ENCODE measurements at regions not wholly inside any gene's neighbourhood (a gene's known extent, or its start where the extent isn't known, plus 50 kb on each side); places are given as distances from the start of the nearest gene placed in this dataset.

DNA sequence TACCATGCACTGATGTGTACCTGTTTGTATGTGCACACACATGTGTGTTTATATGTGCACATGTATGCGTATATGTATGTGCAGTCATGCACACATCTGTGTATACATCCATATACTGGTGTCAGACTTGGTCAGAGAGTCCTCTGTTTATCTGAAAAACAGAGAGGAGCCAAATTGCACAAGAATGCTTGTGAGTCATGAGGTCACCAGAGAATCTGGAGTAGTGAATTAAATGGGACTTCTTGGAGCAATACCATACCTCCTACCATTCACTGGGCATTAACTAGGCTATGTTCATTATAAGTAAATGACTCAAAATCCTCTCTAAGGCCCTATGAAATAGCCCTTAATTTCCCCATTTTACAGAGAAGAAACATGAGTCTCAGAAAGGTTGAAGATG lies 272.1 kb upstream of the C1orf87 start:
- H3K27ac ChIP-seq = no peak overlapping the region
- DNase-seq (ENCODE audit: low read depth, low spot score) = no peak

DNA sequence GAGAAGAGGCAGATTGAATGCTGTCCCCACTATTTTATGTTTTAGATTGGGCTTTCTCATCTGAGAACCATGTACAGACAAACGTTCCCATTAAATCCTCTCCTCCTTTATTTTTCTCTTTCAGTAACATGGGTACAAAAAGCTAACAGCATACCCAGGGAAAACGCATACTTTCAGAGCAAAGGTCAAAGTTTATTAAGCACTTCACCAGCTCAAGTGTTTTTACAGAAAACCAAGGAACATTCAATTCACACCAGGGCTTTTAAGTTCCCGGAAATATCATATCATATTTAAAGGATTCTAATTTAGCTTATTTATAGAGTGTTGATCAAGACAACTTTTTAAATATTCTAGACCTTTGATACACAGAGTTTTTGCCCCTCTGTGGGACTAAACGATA lies 271.5 kb upstream of the C1orf87 start:
- H3K27ac ChIP-seq = no peak overlapping the region

DNA sequence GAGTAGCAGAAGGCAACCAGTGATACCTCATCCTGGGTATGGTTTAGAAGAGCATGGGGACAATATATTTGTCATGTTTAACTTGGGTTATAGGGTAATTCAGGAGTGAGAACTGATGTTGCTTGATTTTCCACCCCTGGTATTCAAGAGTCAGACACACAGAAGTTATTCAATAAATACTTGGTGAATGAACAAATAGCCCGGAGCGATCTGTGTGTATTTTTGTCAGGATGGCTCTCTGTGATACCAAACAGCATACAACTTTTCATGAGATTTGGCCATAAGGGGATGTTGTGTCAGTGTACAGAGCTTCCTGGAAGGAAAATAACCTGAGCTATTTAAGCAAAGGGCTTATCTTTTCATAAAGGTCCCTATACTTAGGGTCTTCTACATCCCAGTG lies 270.2 kb upstream of the C1orf87 start:
- DNase-seq (ENCODE audit: low read depth, low spot score) = no peak
- no peak overlapping the region for H3K27ac ChIP-seq

More for the DNA sequence above, 271.5 kb upstream of the C1orf87 start:
- no peak for DNase-seq (ENCODE audit: low read depth, low spot score)

DNA sequence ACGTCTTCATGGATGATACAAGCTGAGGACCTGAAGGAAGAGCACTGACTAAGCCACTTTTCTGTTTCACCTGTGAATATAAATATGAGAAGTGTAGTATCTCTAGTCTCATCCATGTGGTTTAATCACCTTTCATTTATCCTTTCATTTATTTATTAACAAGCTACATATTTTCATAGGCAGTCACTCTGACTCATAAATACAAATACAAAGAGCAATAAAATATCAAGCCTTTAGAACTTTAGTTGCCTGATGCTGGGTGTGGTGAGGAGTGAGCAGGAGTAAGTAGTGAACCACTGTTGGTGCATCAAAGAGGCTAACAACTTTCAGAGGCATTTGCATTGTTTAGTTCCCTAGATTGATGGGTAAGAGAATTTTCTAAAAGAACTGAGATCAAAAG lies 269.0 kb upstream of the C1orf87 start:
- DNase-seq (ENCODE audit: low read depth, low spot score) = peak; percentile 16
- no peak overlapping the region for H3K27ac ChIP-seq

DNA sequence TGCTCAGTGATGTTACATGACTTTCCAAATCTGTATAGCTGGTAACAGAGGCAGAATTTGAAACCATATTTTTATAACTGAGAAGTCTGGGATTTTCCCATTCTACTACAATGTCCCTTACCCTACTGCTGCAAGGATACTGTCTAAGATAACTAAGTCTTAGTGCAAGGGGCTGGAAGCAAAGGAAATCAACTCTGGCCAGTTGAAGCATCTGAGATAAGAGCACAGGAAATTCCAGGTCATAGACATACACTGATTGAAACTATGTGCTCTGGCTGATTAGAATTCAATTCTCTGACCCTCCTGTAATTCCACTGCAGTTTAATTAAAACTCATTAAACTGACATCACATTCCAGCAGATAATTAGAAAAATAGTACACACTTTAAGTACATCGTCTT lies 267.7 kb upstream of the C1orf87 start:
- DNase-seq (ENCODE audit: low read depth, low spot score) = no peak
- no peak overlapping the region for H3K27ac ChIP-seq

DNA sequence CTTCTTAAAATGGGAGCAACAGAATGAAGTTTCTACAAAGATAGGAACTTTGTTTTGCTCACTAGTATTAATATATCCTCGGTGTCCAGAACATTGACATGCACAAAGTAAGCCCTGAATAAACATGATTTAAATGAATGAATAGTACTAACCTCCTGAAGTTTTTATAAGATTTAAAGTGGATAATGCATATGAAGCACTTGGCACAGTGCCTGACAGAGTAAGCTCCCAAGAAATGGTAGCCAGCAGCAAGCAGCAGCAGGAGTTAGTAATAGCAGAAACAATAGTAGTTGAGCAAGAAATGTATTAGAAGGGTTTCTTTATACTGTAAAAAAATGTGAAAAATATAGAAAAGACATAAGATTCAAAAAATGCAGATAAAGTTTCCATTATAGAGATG lies 258.1 kb upstream of the C1orf87 start:
- DNase-seq (ENCODE audit: low read depth, low spot score) = no peak
- no peak overlapping the region for H3K27ac ChIP-seq

DNA sequence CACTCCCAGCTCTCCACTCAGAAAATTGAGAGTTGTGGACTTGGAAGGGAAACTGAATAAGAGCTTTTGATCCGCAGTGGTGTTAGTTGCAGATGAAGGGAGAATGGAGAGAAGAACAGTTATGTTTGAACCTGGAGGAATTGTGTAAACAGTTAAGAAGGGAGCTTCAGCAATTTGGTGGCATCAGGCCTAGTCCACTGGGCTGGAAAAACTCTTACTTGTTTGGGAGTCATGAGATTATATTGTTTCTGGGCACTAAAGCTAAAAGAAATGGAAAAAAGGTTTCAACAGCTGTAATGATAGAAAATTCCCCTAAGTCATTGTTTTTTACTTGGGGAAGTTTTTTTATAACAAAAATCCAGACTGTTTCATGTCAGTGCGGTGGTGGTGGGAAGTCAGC lies 256.1 kb upstream of the C1orf87 start:
- DNase-seq (ENCODE audit: low read depth, low spot score) = no peak
- no peak overlapping the region for H3K27ac ChIP-seq

DNA sequence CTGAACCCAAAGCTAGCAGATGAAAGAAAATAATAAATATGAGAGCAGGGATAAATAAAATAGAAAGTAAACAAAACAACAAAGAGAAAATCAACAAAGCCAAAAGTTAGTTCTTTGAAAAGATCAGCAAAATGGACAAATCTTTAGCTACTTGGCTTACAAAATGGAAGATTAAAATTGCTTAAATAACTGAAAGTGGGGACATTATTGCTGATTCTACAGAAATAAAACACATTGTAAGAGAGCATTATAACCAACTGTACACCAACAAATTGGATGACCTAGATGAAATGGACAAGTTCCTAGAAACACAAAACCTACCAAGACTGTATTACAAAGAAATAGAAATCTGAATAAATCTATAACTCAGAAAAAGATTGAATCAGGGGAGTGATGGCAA lies 238.3 kb upstream of the C1orf87 start:
- DNase-seq (ENCODE audit: low read depth, low spot score) = no peak
- H3K27ac ChIP-seq = no peak overlapping the region

DNA sequence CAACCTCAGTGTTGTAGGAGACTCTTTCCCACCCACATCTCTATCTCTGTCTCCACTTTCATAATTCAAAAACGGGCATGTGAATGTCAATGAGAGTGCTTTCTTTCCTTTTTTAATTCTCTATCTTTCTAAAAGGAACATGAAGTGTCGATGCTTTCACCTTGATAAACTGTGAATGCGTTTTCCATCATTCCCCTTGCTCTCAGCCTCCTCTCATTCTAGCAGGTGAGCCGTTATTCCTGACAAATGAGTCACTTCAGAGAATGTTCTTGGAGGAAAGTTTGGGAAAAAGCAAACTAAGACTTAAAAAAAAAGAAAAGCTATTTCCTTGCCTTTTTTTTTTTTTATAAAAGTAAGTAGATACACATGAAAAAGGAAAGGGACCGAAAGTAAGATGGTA lies 226.0 kb upstream of the C1orf87 start:
- no peak for DNase-seq (ENCODE audit: low read depth, low spot score)
- no peak overlapping the region for H3K27ac ChIP-seq

DNA sequence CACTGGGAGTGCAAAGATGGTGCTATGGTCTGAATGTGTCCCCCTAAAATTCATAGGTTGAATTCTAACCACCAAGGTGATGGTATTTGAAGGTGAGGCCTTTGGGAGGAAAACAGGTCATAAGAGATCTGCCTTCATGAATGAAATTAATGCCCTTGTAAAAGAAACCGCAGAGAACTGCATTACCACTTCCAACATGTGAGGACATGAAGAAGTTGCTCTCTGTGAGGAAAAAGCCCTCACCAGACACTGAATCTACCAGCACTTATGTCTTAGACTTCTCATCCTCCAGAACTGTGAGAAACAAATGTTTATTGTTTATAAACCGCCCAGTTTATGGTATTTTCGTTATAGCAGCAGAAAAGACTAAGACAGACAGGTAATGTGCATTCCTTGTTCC lies 224.7 kb upstream of the C1orf87 start:
- DNase-seq (ENCODE audit: low read depth, low spot score) = peak; percentile 60
- H3K27ac ChIP-seq = no peak overlapping the region

DNA sequence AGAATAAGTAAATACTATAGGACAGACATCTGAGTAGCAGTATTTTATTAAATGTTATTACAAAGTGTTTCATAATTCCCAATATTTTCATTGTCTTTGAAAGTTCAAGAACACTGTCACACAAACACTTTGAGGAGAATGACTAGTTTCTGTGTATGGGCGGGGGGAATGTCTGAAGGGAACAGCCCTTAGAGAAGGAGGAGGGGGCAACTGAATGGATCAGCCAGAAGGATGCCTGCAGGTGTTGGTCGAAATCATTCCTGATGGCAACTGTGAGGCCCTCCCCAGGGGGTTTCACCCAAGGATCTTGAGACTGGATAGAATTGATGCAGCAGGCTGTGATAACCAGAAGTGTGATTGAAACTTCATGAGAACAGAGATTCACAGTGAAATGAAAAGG lies 223.2 kb upstream of the C1orf87 start:
- DNase-seq (ENCODE audit: low read depth, low spot score) = no peak
- no peak overlapping the region for H3K27ac ChIP-seq

DNA sequence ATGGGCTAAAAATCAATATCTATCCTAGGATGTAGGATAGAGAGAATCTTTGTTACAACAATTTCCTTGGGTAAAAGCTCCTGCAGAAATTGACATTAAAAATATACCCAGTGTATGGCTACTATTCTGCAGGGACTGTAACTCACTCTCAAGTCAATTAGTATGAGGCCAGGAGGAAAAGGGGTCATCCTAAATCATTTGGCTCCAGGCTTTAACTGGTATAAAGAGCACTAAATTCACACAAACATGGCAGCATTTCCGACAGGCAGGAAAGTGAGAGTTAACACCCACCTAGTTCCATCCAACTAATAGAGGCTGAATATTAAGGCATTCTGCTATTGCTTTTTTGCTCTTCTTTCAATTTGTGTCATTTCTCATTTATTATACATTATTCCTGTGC lies 218.6 kb upstream of the C1orf87 start:
- H3K27ac ChIP-seq = no peak overlapping the region
- no peak for DNase-seq (ENCODE audit: low read depth, low spot score)

DNA sequence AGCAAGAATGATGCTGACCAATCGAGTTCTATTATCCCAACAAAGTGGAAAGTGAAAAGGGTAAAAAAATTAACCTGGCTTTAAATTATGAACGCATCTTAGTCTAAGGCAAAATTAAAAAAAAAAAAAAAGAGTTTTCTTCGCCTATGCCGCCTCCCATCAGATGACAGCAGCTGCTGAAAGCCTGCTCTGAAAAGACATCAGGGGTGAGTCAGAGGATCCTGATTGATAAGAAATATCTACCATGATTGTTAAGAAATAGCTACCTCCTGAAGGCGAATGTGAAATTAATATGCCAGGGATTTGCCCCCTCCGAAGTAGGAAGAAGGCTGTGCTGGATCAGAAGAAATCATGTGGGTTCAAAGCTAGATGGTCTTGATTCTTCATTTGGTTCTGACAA lies 216.8 kb upstream of the C1orf87 start:
- DNase-seq (ENCODE audit: low read depth, low spot score) = no peak

DNA sequence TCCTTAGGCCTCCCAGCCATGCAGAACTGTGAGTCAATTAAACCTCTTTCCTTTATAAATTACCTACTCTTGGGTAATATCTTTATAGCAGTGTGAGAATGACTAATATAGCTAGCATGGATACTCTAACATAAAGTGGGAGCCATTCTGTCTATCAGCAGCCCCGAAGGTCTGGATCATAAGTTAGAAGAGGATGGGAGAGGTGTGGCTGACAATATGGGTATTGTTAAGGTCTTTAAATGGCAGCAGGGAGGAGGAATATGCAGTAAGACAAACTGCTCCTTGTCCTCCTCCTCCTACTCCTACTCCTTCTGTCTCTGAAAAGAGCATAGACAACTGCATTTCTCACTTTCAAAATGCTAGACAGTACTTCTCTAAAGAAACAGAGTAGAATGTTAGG lies 214.0 kb upstream of the C1orf87 start:
- no peak overlapping the region for H3K27ac ChIP-seq
- no peak for DNase-seq (ENCODE audit: low read depth, low spot score)

More for the DNA sequence above, 216.8 kb upstream of the C1orf87 start:
- no peak overlapping the region for H3K27ac ChIP-seq

DNA sequence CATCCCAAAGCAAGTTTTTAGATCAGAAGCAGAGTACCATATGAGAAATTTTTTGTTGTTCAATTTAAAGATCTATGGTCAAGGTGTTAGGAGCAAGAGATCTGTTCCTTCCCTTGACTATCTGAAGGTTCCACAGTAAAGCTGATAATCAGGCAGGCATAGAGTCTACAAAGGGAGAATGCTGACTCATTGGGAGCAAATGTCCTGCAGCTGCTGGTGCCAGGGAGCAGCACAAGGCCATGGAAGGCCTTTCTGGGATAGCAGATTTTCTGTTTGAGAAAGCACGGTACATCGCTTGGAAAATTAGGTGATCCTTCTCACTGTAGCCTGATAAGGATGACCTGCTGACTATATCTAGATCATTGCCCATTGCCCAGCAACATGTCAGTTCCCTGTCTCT lies 210.1 kb upstream of the C1orf87 start:
- H3K27ac ChIP-seq = no peak overlapping the region
- DNase-seq (ENCODE audit: low read depth, low spot score) = no peak

DNA sequence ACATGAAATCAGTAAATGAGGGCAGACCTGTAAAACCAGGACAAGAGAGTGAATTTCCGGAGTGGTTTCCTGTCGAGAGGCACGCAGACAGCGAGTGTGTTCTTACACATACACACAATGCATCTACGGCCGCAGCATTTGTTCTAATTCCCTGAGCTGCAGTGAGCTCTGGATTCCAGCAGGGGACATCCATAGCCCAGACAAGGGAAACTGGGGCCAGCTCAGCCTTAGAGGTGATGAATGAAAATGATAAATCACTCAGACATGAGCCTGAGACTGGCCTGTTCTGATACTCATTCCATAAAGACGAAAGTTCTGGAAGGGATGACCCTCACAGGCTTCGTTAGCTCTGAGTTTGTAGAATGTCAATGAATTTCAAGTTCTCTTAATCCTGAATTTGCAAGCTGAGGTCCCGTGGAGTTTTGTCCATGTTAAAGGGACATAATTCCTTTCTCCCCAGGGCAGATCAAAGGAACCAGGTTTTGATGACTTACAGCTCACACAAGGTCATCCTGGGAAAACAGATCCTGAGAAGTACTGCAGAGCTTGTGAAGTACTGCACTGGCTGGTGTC lies 207.9 kb upstream of the C1orf87 start:
- DNase-seq (ENCODE audit: low read depth, low spot score) = peak; percentile 49
- H3K27ac ChIP-seq = peak overlapping the region; percentile 16

DNA sequence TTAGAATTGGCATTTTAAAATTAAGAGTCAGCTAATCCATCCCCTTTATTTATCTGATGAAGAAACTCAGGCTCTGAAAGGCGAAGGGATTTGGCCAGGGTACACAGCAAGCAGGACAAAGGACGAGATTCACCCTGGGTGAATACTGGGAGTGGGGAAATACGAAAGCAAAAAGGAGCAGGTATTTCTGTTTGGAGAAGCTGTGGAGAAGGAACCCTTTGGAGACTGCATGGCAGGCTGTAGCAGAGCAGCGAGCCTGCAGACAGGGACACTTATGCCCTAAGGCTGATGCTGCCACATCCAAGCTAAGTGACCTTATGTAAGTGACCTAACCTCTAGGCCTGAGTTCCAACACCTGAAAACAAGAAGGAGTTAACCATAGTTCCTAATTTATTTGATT lies 207.2 kb upstream of the C1orf87 start:
- DNase-seq (ENCODE audit: low read depth, low spot score) = no peak
- no peak overlapping the region for H3K27ac ChIP-seq

DNA sequence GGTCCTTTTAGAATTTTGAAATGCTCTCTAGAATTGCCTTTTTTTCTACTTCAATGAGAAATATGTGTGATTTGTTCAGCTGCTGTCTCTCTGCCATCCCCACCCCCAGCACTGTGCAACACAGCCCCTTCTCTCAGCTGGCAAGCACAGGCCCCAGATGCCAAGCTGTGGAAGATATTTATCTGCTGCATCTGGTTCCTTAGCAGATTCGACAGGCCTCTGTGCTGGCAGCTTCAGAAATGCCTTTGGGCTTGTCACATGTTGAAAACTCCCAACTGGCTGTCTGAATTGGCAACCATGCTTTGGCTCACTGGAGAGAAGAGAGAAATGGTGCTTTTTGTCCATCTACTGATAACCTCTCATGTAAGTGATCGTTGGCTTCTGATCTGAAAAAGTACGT lies 206.7 kb upstream of the C1orf87 start:
- H3K27ac ChIP-seq = no peak overlapping the region
- no peak for DNase-seq (ENCODE audit: low read depth, low spot score)

DNA sequence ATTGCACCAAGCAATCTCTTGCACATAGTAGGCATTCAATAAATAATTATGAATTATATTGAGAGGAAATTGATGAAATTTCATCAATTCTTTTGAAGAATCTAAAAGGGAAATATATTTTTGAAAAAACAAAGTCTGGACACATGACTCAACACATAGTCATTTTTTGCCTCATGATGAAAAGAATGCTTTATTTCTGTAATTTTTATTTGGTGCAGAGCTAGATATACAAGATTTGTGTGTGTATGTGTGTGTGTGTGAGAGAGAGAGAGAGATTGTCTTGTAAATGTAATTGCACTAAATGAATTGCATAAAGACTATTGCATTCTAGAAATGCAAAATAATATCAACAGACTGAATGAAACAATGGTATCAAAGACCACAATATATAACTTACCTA lies 206.2 kb upstream of the C1orf87 start:
- no peak for DNase-seq (ENCODE audit: low read depth, low spot score)
- no peak overlapping the region for H3K27ac ChIP-seq

DNA sequence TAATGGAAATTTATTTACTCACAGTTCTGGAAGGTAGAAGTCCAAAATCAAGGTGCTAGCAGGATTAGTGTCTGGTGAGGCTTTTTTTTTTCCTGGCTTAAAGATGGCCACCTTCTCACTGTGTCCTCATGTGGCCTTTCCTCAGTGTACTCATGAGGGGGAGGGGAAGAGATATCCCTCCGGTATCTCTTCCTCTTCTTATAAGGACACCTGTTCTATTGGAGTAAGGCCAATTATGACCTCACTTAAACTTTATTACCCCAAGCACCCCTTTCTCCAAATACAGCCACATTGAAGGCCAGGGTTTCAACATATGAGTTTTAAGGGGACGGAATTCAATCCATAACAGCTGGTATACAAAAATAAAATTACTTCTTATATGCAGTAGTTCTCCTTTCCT lies 203.7 kb upstream of the C1orf87 start:
- DNase-seq (ENCODE audit: low read depth, low spot score) = no peak
- H3K27ac ChIP-seq = no peak overlapping the region

DNA sequence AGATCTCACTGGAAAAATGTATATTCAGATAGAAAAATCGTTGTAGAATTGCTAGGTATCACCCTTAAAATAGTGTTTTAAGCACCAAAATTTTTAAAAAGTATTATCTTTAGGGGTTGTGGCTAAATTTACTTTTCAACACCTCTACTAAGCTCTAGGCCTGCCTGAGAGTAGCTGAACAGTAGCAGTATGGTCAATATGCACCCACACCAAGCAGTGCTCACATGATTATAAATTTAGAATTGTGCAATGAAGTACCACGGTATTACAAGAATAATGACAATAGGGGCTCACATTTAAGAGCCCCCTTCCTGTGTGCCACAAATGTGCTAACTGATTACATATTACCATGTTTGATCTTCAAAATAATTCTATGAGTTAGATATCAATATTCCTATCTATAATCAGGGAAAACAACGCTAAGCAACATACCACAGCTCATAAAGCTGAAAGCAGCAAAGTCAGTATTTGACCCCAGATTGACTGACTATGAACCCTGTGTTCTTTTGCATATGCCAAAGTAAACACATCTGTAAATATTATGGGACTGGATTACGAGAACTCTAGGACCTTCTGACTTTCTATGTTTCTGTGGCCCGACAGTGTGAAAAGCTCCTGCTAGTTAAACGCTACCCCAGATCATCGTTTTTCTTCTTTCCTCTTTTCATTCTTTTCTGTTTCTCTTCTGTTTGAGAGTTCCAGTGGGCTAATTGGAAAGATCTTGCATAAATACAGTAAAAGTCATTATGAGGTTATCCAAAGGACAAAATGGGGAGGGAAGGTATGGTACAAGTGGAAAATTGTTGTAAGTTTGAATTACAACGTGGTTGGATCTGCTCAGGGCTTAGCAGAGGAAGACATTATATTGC lies 201.1 kb upstream of the C1orf87 start:
- no peak overlapping the region for H3K27ac ChIP-seq
- no peak for DNase-seq (ENCODE audit: low read depth, low spot score)

DNA sequence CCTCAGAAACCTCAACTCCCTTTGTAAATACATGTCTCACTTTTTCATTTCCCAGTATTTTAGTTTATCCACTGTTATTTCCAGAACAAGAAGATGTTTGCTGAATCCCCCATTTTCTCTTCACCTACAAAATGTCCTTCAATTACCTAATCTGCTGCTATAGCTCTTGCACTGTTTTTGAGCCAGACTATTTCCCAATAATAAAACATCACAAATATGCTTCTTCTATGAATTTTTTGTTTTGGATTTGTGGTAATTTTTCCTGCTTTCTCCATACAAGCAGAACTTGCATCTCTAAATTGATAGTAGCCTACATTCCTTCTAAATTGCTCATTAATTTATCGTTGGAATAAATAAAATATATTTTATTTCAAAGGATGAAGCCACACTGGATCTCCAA lies 199.6 kb upstream of the C1orf87 start:
- no peak for DNase-seq (ENCODE audit: low read depth, low spot score)
- no peak overlapping the region for H3K27ac ChIP-seq

Measured in epithelial cell of prostate (primary cell).